Umbilical cord (tissue), 1 donor: ENCODE measurements at regions not wholly inside any gene's neighbourhood (a gene's known extent, or its start where the extent isn't known, plus 50 kb on each side); places are given as distances from the start of the nearest gene placed in this dataset.

Source experiments
- DNase-seq: peaks from one replicate; pipeline ENCODE4 v3.0.0-alpha.2; 2015; ENCODE audit warnings: low spot score

GRCh38 chr9:19999491-20000057 is 210.7 kb upstream of the SLC24A2 start:
- no peak for DNase-seq

- no peak for DNase-seq
These were observed 210.1 kb upstream of the SLC24A2 start for GRCh38 chr9:19998823-19999455.

- no peak for DNase-seq
These were observed 209.3 kb upstream of the SLC24A2 start for GRCh38 chr9:19998153-19998552.

- DNase-seq, result no peak
These were observed 206.8 kb upstream of the SLC24A2 start for GRCh38 chr9:19995619-19996018.

- DNase-seq, result no peak
These were observed 205.5 kb upstream of the SLC24A2 start for GRCh38 chr9:19994296-19994695.

GRCh38 chr9:19992556-19992955 is 203.7 kb upstream of the SLC24A2 start:
- DNase-seq, result no peak

- no peak for DNase-seq
These were observed 200.4 kb upstream of the SLC24A2 start for GRCh38 chr9:19989213-19989612.

- no peak for DNase-seq
These were observed 199.4 kb upstream of the SLC24A2 start for GRCh38 chr9:19988281-19988680.

GRCh38 chr9:19985081-19985480 is 196.2 kb upstream of the SLC24A2 start:
- DNase-seq, result no peak

- DNase-seq, result no peak
These were observed 187.4 kb upstream of the SLC24A2 start for GRCh38 chr9:19976226-19976625.

- no peak for DNase-seq
These were observed 186.7 kb upstream of the SLC24A2 start for GRCh38 chr9:19975499-19975898.

GRCh38 chr9:19969721-19970120 is 180.9 kb upstream of the SLC24A2 start:
- DNase-seq, result no peak

GRCh38 chr9:19967888-19968459 is 179.1 kb upstream of the SLC24A2 start:
- no peak for DNase-seq

- DNase-seq, result no peak
These were observed 178.5 kb upstream of the SLC24A2 start for GRCh38 chr9:19967216-19967887.

GRCh38 chr9:19965336-19965735 is 176.5 kb upstream of the SLC24A2 start:
- DNase-seq, result no peak

- DNase-seq, result peak; percentile 78
These were observed 159.2 kb upstream of the SLC24A2 start for GRCh38 chr9:19947996-19948395.

- peak; percentile 61 for DNase-seq
These were observed 157.7 kb upstream of the SLC24A2 start for GRCh38 chr9:19946441-19947109.

- DNase-seq, result no peak
These were observed 153.0 kb upstream of the SLC24A2 start for GRCh38 chr9:19941874-19942273.

- DNase-seq, result no peak
These were observed 152.1 kb upstream of the SLC24A2 start for GRCh38 chr9:19940811-19941535.

GRCh38 chr9:19939734-19940278 is 151.0 kb upstream of the SLC24A2 start:
- peak; percentile 17 for DNase-seq

GRCh38 chr9:19938990-19939733 is 150.3 kb upstream of the SLC24A2 start:
- DNase-seq, result no peak
